GM19043 (cell line): ENCODE measurements at regions not wholly inside any gene's neighbourhood (a gene's known extent, or its start where the extent isn't known, plus 50 kb on each side); places are given as distances from the start of the nearest gene placed in this dataset.
A peak's percentile ranks its signal among the peaks of the same experiment; 100 is the strongest.
"Not testable (repeated sequence)": the region's sequence is repeated elsewhere in the genome, so short reads cannot be mapped to it uniquely, and the experiment has no call there.

Experiments
- ATAC-seq: cut with Tn5 transposase; IDR thresholded peaks from one replicate; pipeline ENCODE4 v1.9.1; 2021; ENCODE audit warnings: low read depth; ENCODE audit not compliant: unreplicated experiment

DNA sequence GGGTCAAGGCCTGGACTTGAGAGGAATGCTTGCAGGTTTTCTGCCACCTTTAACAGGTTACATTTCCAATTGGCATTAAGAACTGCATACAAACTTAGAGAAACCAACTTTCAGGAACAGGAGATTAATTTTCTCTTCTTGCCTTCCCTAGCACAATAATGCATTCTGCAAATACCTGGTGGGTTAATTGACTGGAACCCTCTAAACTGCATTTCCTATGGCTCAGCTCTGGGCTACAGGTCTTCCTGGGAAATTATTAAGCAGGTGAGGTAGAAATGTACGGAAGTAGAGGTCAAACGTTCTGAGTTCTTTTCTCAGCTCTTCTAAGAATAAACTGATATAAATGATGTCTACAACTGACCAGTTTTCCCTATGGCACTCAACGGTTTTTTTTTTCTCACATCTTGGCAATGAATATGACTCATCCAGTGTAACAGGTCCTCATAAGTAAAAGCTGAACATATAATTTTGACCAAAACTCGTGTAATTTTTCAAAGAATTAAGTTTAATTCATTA, 144.9 kb upstream of the PELI2 start:
- ATAC-seq = no peak

DNA sequence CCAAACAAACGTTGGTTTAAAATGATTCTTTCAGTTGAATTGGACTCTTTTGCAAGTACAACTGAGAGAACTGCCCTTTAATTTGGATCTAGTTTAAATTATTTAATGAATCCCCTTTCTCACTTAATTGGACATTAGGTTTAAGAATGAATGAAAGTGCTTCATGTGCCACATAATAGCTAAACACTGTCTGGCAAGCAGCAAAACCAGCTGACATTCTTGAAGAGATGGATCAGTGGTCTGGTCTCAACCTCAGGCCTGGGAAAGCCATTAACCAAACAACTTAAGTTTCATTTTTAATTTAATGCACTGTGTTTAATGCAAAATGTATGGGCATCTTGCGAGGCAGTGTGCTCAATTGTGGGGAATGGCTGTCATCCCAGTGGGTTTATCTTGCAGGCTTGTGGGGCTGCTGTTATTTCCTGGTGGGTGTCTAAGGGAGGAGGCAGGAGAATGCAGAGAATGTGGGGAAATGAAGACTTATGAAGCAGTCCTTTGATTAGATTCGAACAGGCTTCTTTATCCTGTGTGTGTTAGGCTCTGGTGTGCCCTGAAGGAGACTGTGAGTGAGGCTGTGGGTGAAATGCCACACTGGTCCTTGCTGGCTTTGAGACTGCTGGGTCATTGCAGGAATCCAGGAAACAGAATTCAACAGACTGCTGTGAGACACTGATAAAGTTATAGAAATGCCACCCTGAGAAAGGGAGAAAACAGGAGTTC, 144.1 kb upstream of the PELI2 start:
- no peak for ATAC-seq

DNA sequence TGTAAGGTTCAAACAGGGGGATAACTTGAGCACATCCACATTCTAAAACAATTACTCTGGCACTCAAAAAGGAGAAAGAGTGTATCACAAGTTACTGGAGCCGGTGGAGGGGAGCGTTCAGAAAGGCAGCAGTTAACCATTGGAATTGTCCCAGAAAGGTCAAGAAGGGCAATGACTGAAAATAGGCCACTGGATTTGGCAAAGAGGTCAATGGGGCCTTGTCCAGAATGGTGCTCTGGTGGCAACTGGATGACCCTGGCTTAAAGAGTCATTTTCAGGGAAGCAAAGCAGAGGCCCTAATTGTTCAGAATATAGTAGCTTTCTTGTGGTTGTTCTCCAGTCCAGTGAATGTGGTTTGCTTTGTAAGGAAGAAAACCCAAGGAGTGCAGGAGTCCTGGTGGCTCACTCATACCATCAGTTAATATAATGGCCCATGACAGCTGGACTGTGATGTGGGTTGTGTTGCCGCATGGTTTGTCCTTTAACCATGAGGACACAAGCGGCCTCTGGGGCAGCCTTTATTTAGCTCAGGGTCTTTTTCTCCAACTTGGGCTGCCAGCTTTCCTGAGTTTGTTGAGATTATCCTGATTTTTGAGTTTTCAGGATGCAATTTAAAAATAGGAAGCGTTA, 142.8 kb upstream of the PELI2 start:
- ATAC-seq = no peak

DNA sequence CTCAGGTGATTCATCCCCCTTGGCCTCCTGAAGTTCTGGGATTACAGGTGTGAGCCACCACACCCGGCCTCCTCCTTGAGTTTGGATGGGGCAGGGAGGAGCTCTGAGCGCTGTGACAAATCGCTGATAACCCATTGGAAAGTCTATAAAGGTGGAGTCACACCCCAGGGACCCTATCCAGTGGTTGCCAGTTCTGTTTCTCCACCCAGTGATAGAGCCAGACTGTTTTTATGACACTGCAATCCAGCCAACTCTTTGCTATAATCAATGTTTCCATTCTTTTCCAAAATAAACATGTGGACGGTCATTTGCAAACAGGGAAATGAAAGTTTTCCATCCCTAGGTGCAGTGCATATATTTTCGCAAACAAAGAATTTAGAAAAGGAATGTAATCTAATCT, 142.0 kb upstream of the PELI2 start:
- ATAC-seq = no peak

DNA sequence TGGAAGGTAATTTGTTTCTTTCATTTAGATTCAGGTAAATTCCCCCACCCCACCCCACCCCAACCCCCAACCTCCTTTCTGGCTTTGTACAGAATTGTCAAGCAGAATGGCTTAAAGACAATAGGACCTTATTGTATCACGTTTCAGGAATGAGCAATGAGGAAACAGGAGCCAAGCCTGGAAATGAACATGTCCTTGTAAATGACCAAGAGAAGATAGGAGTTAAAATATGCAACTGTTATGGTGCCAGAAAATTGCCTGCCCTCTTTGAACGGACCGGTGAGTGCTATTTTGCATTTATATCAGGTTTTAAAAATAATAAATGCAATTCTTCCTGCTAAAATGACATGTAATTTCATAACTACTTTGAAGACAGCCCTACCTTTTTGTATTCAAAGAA, 141.6 kb upstream of the PELI2 start:
- no peak for ATAC-seq

DNA sequence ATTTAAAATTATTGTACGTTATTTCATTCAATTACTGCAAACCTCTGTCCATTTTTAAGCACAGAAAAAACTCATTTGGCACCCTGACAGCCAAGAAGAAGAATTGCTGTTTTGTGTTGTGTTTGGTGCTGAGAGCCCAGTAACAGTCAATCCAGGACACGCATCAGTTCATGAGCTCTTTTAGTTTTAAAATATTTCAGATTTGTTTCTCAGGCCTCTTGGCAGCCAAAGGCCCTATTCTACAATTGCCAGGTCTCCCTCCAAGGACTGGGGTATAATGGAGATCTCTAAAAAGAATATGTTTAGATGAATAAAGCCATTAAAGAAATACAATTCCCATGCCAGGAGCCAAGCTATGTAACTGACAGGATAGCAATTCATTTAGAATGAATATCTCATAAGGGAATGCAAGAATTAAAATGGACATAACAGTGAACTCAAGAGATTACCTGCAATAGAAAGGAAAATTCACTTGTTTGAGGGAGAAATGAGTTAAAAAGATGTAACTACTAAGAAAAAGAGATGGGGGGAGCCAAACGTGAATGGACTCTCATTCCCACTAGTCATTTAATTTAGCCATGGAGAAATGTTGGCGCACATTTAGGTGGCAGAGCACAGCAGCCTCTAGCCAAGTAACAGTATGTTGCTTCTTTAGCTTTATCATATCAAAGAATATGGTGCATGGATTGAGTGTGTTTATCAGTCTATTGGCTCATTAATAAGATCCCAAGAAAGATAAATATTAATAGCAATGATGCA, 140.6 kb upstream of the PELI2 start:
- ATAC-seq = no peak

DNA sequence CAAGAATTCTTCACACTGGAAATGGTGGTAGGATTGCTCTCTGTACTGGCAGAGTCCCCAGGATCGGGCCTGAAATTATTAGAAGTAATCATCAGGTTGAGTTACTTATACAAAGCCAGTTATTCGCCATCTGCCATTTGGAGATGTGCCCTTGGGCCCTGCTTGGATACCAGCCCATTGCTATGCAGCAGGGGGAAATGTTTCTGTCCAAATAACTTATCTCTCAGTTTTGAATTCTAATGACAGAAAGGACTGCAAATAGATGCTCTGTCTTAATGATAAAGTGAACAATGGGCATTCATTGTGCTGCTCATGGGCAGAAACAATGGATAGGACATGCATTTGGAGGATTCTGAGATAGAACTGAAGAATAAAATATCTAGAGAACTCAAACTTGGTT, 139.1 kb upstream of the PELI2 start:
- no peak for ATAC-seq

DNA sequence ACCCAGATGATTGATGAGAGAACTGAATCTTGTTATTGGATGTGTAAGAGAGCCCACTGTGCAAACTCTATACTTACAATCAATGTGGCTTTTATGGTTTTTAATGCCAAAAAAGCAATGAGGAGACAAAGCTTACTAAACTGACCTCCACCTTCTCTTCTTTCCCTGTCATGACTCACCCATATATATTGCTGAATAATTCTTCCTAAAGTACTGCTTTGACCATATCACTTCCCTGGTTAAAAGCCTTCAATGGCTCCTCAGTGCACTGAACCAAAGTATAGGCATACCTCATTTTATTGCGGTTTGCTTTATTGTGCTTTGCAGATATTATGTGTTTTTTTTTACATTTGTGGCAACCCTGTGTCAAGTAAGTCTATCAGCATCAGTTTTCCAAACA, 138.4 kb upstream of the PELI2 start:
- no peak for ATAC-seq

DNA sequence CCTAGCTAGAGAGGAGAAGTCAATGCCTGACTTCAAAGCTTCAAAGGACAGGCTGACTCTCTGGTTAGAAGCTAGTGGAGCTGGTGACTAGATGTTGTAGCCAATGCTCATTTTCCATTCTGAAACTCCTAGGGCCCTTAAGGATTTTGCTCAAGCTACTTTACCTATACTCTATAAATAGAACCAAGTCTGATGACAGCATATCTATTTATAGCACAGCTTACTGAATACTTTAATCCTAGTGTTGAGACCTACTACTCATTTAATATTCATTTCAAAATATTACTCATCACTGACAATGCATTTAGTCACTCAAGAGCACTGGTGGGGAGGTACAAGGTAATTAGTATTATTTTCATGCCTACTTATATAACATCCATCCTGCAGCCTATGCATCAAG, 137.2 kb upstream of the PELI2 start:
- ATAC-seq = no peak

DNA sequence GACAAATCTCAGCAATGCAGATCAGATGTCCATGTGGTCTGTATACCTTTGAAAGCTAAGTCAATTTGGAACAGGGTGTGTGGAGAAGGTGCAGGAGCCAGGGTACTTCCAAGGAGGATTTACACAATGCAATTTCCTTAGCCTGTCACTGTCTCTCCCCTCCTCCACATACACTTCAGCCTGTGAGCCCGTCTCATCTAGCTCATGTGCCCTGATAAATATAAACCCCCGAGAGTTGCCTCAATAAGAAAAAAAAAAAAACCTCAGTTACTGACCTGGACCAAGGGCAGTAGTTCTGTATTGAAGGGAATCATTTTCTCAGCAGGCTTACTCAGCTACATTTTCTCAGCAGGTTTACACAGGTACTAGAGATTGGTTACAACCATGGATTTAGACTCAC, 132.1 kb upstream of the PELI2 start:
- ATAC-seq = no peak

DNA sequence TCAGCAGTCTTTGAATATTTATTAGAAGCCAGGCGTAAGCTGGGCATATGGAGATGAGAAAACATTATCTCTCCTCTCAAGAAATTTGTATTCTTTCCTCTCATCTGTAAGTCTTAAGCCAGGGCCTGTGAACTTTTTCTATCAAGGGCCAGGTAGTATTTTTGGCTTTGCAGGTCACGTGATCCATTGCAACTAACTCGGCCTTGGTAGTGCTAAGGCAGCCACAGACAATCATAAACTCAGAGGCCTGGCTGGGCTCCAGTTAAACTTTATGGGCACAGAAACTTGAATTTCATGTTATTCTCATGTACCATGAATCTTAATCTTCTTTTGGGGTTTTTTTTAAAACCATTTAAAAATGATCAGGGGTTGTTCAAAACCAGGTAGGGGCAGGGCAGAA, 117.4 kb upstream of the PELI2 start:
- ATAC-seq = no peak

DNA sequence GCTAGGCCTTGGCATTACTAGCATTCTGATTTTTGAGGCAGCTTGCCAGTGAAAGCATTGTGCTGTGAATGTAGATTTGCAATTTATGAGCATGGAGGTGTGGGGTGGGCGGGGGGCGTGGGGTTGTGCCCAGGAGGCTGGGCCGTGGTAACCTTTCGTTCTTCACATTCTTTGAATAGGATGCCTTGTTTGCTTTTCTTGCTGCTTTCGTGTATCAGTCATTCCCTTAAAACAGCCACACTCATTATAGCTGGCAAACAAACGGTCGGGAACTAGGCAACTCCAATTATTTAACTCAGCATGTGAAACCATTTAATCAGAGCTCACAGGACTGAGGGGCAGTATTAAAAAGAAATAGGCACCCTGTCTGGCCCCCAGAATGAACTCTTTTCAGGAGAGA, 115.9 kb upstream of the PELI2 start:
- no peak for ATAC-seq

DNA sequence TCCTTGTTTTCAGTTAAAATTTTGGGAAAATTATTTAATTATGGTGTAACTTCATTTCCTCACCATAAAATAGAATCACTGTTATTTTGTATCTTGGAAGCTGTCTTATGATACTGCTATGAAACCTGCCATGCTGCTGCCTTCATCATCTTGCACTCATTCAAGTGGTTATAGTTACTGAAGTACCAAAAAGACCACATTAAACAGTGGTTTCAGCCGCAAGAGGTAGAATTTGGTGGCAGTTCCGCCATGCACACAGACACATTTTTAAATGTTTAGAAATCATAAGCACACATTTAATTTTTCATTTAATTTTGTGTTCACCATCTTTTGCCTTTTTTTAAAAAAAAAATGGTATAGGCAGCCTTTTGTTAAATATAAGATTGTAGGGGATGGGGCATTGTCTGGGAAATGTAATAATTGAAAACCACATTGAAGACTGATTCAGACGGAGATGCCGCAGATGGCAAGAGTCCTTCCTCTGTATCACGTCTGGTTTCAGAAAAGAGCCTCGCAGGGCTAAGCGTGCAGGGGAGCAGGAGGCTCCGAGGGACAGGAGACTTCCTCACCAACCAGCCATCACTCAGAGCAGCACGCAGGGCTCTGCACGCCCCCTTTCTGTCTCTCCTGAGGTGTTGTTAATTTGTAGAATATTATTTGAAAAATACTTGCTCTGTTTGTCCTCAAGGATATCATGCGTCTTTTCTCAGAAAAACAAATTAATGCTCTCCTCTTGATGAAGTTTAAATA, 115.2 kb upstream of the PELI2 start:
- ATAC-seq = peak; percentile 55

DNA sequence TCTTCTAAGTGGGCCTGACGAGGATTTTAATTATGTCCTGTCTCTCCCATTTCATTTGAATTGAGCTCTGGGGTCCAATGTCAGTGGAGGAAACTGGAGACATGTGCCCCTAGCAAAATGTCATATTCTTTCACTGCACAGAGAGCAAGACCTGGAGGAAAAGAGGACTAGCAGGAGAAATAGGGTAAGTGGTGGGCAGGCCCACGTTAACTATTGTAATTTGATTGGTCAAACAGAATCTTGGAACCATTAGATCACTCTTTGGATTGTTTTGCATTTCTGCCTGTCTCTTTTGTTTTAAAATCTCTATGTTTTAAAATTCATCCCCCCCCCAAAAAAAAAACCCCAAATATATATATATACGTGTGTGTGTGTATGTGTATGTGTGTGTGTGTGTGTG, 113.9 kb upstream of the PELI2 start:
- no peak for ATAC-seq

DNA sequence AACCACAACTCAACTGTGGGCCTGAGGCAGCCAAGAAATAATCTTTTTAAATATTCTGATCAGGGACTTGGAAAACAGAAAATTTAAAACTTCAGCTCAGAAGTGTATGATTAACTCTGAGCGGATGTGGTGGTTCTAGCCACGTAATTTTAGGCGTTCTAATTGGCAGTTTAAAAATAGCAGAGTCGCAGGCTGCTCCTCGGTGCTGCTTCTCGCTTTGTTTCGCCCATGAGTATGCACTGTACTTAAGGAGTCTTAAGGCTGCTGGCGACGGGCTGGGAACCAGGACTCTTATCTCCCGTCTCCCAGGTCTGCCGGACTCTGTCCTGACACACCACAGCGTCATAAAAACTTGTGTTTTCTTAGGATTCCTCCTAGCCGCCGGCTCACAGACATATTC, 113.4 kb upstream of the PELI2 start:
- ATAC-seq = peak; percentile 74

DNA sequence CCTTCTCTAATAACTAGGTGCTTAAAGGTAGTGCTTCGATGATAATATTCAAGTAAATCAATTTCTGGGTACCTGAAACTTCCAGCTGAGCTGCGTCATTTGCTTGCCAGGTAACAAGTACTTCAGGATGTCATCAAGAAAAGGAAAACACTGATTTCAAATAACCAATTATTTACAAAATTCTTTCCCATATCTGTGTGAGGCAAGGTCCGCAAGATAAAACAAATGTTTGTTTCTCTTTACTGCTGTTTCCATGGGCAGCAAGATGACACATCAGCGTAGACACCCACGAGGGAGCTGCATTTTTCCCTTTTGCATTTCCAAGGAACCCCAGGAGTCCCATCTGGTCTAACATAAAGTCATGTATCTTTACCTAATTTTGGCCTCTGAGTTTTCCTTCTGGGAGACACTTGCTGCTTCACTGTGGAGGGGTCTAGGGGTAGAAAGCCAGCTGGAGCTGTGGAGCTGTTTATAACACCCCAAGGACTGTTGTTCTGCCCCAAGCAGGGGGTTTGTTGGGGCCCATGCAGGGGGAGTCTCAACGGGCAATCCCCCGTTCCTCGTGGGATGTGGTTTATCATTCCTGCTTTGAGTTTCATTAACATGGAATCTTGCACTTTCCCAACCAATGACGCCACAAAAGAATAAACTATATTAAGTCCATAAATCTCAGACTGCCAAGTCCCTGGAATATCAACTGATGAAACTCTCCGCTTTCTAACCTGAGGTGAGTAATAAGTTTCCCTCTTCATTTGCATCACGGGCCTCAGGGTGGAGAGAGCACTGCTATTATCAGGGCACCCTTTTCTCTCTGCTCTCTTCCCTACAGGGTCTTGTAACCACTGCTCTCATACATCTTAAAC, 112.8 kb upstream of the PELI2 start:
- ATAC-seq = peak; percentile 34

DNA sequence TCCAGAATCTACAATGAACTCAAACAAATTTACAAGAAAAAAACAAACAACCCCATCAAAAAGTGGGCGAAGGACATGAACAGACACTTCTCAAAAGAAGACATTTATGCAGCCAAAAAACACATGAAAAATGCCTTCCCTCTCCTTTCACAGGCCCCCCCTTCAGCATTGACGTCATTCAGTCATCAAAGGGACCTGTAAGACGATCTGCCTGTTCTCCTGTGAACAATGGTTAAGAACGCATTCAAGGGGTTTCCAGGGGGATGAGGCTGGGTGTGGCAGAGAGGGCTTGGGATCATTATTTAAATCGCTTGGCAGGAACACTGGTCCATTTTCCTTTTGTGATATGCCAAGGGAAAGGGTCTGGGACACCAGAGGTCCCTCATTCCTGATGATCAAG, 110.7 kb upstream of the PELI2 start:
- not testable (repeated sequence) for ATAC-seq

DNA sequence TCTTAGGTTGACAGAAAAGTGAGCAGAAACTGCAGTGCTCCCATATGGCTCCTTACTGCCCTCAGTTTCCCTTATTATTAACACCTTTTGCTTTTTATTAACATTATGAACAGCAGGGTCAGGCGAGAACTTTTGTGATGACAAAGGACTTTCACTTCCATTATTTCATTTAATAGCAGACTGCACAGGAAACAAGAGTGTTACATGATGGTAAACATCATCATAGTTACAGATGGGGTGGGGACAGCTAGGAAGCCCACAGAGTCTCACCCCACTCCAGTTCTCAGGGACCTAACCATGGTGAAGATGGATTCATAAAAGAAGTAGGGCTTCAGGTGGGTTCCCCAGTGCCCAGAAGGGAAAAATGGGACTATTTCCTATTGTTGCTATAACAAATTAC, 110.1 kb upstream of the PELI2 start:
- no peak for ATAC-seq

DNA sequence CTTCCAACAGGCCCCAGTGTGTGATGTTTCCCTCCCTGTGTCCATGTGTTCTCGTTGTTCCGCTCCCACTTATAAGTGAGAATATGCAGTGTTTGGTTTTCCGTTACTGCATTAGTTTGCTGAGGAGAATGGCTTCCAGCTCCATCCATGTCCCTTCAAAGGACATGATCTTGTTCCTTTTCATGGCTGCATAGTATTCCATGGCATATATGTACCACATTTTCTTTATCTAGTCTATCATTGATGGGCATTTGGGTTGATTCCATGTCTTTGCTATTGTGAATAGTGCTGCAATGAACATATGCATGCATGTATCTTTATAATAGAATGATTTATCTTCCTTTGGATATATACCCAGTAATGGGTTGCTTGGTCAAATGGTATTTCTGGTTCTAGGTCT, 109.5 kb upstream of the PELI2 start:
- not testable (repeated sequence) for ATAC-seq

DNA sequence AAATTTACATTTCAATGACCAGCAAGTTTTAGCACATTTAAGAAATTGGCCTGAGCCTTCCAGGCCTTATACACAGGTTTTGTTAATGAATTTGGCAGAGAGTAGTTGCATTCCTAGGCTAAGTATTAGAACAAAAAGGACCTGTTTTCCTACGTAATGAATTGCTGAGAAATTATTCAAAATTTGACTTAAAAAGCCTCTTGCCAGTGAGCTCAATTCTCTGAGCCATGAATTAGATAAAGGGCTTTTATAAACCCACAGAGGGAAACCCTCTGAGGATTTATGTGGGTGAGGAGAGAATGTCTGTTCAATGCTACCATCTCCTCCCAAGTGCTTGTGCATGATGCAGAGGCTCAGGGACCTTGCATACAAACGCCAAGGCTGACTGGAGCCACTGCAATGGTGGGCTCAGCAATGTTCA, 94.5 kb upstream of the PELI2 start:
- ATAC-seq = no peak
